Uterus (tissue), 3 donors: ENCODE measurements at regions not wholly inside any gene's neighbourhood (a gene's known extent, or its start where the extent isn't known, plus 50 kb on each side); places are given as distances from the start of the nearest gene placed in this dataset.

Experiments
- DNase-seq, 2 donors: peaks; one replicate each; pipeline ENCODE4 v3.0.0-alpha.2; 2019 to 2020
- H3K27ac ChIP-seq, 2 donors: fragments of 200-600 bp; sonication (generic); 1 replicate in 1 of 2; 2 replicates in 1 of 2; pipeline ENCODE4 v1.5.1; 2016 to 2018
- H3K27me3 ChIP-seq, 2 donors: fragments of 200-600 bp; sonication (generic); one replicate each; pipeline ENCODE4 v1.5.1; 2018 to 2019; ENCODE audit warnings: control low read depth in 1 of 2
- H3K36me3 ChIP-seq, 2 donors: fragments of 200-600 bp; sonication (generic); one replicate each; pipeline ENCODE4 v1.5.1; 2019; ENCODE audit warnings: control low read depth in 1 of 2
- H3K4me1 ChIP-seq, 2 donors: fragments of 200-600 bp; sonication (generic); one replicate each; pipeline ENCODE4 v1.5.1; 2018 to 2019; ENCODE audit warnings: control low read depth in 1 of 2
- H3K4me3 ChIP-seq, 2 donors: fragments of 200-600 bp; sonication (generic); 1 replicate in 1 of 2; 2 replicates in 1 of 2; pipeline ENCODE4 v1.5.1; 2018 to 2019; ENCODE audit warnings: mild to moderate bottlenecking in 1 of 2
- H3K9me3 ChIP-seq, 2 donors: fragments of 200-600 bp; sonication (generic); one replicate each; pipeline ENCODE4 v1.5.1; 2019; ENCODE audit warnings: control low read depth in 1 of 2
- CTCF ChIP-seq, 4 experiments: fragments of 200-600 bp in 2 of 4; fragments of 450-650 bp in 2 of 4; sonication (generic) in 2 of 4; IDR thresholded peaks; one replicate each; pipeline ENCODE4 v1.5.1; 2016 to 2019; ENCODE audit warnings: antibody characterized with exemption in 4 of 4, mild to moderate bottlenecking in 2 of 4, moderate library complexity in 1 of 4
- POLR2A ChIP-seq, 2 donors: fragments of 450-650 bp; IDR thresholded peaks; one replicate each; pipeline ENCODE4 v1.6.1; 2016; ENCODE audit warnings: antibody characterized with exemption in 2 of 2, mild to moderate bottlenecking in 1 of 2, moderate library complexity in 1 of 2
- intact Hi-C: fragments of 100-400 bp; cut with DNase I; formaldehyde crosslinking; loops from one replicate; pipeline ENCODE4 v1.15.1; 2023; ENCODE audit warnings: low total_unique reads
- donor health status: DM: yes; HTN: yes; CAD: no.

GRCh38 chr16:86209202-86209601 lies 301.1 kb upstream of the FOXF1 start:
- TF ChIP-seq CTCF (IDR thresholded peaks at IDR 0.05) (no peak), POLR2A (IDR thresholded peaks at IDR 0.05) (no peak)
- Histone ChIP-seq H3K36me3 (no peaks in the 10 kb centered on the region), H3K4me1 (no peaks in the 10 kb centered on the region), H3K9me3 (no peaks in the 10 kb centered on the region), H3K4me3 (no peak overlapping the region), H3K27me3 (no peaks in the 10 kb centered on the region), H3K27ac (no peak overlapping the region)
- DNase-seq: no peak
- intact Hi-C loops: no loop called here

GRCh38 chr16:86210403-86211193 lies 299.7 kb upstream of the FOXF1 start:
- Histone ChIP-seq H3K27ac (no peak overlapping the region), H3K27me3 (no peaks in the 10 kb centered on the region), H3K4me1 (no peaks in the 10 kb centered on the region), H3K36me3 (no peaks in the 10 kb centered on the region), H3K9me3 (no peaks in the 10 kb centered on the region), H3K4me3 (no peak overlapping the region)
- TF ChIP-seq CTCF (IDR thresholded peaks at IDR 0.05): no peak
- TF ChIP-seq POLR2A (IDR thresholded peaks at IDR 0.05): no peak
- intact Hi-C loops: no loop called here
- DNase-seq: no peak

- no peaks in the 10 kb centered on the region for H3K27me3 ChIP-seq
- no peak overlapping the region for H3K27ac ChIP-seq
- H3K4me1 ChIP-seq: no peaks in the 10 kb centered on the region
- no peak for DNase-seq
- no peak for TF ChIP-seq POLR2A (IDR thresholded peaks at IDR 0.05)
- TF ChIP-seq CTCF (IDR thresholded peaks at IDR 0.05): no peak
- H3K36me3 ChIP-seq: no peaks in the 10 kb centered on the region
- intact Hi-C loops: no loop called here
- no peak overlapping the region for H3K4me3 ChIP-seq
- H3K9me3 ChIP-seq: no peaks in the 10 kb centered on the region
These were observed 299.1 kb upstream of the FOXF1 start for GRCh38 chr16:86211265-86211664.

- intact Hi-C loops: no loop called here
These were observed 298.5 kb upstream of the FOXF1 start for GRCh38 chr16:86211800-86212199.

More at GRCh38 chr16:86211800-86212199, 298.5 kb upstream of the FOXF1 start:
- no peaks in the 10 kb centered on the region for H3K9me3 ChIP-seq
- no peak for DNase-seq
- no peak overlapping the region for H3K27ac ChIP-seq
- TF ChIP-seq CTCF (IDR thresholded peaks at IDR 0.05): no peak
- no peak for TF ChIP-seq POLR2A (IDR thresholded peaks at IDR 0.05)
- H3K27me3 ChIP-seq: no peaks in the 10 kb centered on the region
- H3K36me3 ChIP-seq: no peaks in the 10 kb centered on the region
- no peaks in the 10 kb centered on the region for H3K4me1 ChIP-seq
- H3K4me3 ChIP-seq: no peak overlapping the region
